CD4-positive, alpha-beta T cell treated with Interleukin-15 for 4 hours (primary cell): ENCODE measurements at regions not wholly inside any gene's neighbourhood (a gene's known extent, or its start where the extent isn't known, plus 50 kb on each side); places are given as distances from the start of the nearest gene placed in this dataset.

Source experiments
- DNase-seq: peaks from one replicate; pipeline ENCODE4 v3.0.0-alpha.2; 2020; ENCODE audit warnings: low spot score

DNA sequence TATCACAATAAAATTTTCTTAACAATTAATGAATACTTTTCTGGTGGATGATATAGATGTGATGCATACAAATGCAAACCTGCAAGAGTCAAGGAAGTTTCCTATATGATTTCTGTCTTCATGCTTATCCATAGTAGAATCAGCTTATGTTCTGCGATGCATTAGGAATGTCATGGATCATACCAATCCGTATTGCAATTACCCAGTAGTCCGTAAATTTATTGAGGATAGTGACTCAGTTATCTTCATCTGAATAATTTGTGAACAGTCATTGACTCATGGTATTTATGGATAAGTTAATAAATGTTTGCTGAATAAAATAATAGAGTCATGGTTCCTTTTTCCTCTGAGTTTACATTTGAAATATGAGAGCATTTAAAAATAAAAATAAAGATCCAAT is 483.4 kb downstream of the LRFN5 start:
- no peak for DNase-seq

DNA sequence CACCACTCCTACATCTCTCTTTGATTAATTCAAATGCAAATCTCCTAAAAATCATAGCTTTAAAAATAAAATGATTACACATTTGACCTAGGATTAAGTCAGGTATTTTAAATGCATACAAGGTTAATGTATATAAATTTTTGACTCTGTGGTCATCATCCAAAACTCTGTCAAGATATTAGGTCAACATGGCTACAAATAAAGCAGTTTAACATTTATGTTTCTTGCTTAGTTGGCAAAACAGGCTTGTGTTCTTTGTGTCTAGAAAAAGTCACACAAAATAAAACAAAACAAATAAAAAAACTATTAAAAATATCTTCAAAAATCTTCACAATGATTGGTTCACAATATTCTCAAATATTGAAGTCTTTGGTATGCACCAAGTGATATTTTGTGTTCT is 473.2 kb downstream of the LRFN5 start:
- no peak for DNase-seq

DNA sequence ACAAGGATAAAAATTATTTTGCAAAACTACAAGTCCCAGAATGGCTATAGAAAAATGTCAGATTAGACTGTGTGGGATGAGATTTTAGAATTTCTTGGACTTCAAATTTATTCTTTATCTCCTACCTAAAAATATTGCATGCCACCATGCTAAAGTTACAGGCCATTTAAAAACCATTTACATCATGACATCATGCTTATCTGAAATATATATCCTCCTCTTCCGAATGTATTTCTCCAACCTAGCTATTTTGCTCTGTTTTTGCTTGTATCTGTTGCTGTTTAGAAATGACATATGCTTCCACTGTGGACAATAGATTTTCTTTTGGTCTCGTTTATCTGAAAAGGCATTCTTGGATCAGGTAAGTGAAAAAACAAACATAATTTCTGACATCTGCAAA is 471.7 kb downstream of the LRFN5 start:
- DNase-seq, result no peak

DNA sequence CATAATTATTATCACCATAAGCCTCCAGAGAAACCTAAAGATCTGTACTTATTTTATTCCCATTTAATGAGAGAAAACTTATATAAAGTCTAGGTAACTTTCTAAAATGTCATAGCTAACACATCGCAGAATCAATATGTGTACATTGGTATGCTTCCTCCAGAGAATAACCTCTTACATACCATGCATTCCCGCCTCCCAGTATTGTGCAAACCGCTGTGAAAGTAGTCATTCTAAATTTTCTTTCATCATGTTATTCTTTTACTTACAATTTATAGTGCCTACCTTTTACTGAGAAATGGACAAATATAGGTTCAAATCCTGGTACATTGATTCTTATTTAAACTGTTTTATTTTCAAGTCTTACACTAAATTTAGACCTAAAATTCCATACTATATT is 463.4 kb downstream of the LRFN5 start:
- DNase-seq, result no peak

DNA sequence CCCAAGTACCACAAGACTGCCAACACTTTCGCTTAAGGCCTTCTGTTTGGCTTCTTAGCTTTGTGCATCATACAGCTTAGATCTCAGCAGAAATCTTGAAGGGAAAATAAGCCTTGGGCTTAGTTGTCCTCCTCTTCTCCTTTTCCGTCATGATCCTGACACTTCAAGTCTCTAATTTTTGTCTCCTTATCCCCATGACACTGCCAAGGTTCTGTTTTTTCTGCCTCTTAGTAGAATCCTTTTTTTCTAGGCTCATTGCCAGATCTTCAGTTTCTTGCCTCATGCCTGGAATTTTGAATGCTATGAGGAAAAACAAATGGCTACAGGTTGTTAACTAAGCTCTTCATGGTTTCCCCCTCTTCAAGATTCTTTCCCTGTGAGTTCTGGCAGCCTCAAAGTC is 450.4 kb downstream of the LRFN5 start:
- DNase-seq, result no peak

DNA sequence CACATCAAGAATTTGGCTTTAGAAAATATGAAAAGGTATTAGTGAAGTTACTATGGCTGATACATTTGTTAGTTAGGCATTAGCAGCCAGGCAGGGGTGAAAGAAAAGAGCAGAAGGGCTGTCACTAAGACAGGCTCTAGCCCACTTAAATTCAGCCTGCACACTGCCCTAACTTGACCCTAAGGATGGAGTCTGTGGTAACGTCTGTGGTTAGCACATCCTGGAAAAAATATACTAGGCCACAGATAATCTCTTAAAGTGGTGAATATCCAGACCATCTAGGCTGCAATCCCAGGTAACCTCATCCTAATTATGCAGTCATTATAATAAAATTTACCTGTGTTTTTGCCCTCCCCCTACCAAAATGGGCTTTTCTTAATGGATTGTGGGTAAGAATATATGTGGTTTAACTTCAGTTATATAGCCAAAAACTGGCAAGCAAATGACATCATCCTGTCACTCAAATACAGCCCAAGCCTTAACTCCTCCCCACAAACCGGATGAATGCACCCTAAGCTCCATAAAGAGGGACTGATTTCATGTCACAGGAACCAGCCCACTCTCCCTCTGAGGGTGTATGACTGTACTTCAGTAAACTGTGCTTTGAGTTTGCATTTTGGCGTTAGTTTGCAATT is 440.9 kb downstream of the LRFN5 start:
- no peak for DNase-seq

DNA sequence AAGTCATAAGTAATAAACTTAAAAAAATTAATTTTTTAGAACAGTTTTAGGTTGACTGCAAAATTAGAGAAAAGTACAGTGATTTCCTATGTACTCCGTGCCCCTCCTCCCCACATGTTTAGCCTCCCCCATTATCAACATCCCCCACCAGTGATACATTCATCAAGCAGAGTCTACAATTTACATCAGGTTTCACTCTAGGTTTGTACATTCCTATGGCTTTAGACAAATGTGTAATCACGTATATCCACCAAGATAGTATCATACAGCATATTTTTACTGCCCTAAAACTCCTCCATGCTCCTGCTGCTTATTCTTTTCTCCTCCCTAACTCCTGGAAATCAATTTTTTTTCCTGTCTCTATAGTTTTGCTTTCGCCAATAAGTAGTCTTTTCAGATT is 438.7 kb downstream of the LRFN5 start:
- no peak for DNase-seq

DNA sequence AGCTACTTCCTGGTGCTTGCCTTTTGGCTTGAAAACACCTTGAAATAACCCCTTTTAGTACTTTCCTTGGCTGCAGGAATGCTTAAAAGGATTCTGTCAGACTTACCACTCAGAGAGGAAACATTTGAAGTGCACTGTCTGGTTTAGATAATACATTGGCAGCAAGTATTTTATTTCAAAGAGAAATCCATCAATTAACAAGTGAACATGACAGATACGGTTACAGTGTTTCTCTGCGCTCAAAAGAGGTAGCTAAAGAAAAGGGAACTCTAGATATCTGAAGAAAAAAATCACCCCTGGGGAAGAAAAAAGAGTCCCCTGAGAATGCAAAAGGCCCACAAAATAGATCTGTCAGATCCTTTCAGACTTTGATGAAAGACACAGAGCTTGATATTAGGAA is 421.9 kb downstream of the LRFN5 start:
- no peak for DNase-seq

DNA sequence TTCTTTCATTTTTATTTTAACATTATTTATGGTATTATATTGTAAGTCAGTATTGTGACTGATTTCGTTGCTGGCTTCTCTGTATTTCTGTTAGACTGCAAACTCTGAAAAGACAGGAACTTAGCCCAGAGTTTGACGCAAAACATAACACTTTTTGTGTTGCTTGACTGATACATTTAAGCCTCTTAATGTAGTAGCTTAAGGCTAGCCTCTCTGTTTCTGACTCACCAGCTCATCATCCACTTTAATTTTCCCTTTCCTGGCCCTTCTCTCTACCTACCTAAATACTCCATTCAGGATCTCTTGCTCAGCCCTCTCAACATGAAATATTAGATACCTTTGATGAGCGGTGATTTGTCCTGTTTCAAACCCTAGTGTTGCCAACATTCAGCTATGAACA is 420.6 kb downstream of the LRFN5 start:
- DNase-seq, result no peak

DNA sequence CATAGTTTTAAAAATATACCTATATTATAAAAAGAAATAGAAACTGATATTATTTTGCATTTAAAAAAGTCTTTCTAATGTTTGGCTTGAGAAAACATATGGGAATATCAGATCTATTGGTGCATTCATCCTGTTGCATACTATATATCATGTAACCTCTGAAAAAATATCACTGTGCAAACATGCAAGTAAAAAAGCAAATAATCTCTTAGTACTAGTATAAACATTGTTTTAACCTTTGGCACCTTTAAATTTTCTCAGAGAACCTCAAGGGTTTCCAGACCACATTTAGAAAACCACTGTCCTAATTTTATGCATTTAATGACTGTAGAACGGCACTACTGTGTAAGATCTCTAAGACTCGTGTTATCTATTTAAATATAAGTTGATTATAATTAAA is 416.8 kb downstream of the LRFN5 start:
- no peak for DNase-seq

DNA sequence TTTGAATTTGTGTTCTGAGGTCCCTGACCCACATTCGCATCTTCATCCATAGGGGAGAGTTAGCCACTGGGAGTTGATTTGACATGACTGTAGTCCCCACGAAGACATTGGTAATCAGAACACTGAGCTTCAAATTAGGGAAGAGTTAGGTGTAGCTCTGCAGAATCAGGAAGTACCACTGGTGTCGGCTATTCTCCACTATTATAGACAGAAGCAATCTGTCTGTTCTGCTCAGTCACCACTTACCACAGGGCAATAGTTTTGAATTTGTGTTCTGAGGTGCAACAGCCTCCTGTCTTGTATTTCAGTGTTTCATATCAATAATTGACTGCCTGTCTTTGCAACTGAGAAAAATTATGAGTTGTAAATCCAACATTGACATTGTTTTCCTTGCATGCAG is 407.6 kb downstream of the LRFN5 start:
- DNase-seq, result no peak

DNA sequence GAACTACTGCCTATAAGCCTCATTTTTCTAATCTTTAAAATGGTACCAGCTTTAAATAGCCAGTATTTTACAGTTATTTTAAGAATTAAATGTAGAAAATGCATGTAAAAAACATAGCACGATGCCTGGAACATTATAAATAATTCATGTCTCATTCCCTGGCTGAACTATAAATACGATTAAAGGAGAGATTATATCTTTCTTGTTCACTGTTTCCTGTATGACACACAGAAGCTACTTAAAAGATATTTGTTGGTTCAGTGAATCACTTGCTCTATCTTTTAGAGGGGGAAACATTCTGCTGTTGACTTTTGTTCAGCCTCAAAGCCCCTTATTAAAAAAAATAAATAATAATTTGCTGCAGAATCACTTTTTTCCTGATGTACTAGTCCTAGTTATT is 406.9 kb downstream of the LRFN5 start:
- DNase-seq, result no peak

DNA sequence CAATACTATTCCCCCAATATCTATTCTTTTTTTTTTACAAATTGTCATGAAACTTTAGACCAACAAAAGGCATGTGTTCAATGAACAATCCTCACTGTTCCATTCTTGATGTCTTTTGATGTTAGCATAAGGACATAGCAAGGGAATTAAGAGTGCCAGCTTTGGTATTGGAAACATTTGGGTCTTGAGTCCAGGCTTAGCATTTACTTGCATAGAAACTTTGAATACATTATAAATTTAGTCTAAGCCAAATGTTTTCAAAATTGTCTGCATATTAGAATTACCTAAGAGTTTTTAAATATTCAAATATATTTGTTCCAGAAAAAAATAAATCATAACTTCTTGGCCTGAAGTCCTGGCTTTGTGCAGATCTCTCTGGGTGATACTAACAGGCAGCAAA is 406.5 kb downstream of the LRFN5 start:
- no peak for DNase-seq

DNA sequence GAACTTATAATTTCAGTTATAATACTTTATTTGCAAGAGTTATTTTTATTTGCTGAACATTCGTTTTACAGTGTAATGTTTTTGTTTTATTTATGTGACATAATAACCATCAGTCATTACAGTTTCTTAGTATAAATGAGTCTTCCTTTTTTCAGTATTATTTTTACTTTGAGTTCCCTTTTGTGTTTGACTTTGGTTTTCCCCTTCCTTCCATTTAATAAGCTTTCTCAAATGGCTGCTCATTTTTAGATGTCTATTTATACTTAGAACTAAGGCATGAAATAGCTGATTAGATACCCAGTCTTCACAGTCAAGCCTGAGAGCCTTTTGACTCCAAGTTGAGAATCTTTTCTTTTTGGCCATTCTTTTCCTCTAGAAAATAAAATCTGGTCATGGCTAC is 404.5 kb downstream of the LRFN5 start:
- DNase-seq, result no peak

DNA sequence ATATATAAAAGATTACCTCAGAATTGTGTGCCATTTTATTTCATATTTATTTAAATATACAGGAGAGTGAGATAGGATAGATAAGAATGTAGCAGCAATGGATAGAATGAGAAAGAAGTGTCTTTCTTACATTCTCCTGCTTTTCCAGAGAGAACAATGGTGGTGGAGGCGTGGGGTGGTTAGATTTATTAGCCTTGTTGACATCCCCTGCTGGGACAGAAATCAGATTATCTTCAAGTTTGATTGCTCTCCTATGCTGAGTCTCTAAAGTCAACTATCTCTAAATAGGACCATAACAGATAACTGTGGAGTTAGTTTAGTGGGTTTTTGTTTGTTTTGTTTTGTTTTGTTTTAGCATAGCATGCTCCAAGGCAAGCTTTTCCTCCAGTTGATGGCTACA is 397.6 kb downstream of the LRFN5 start:
- no peak for DNase-seq

DNA sequence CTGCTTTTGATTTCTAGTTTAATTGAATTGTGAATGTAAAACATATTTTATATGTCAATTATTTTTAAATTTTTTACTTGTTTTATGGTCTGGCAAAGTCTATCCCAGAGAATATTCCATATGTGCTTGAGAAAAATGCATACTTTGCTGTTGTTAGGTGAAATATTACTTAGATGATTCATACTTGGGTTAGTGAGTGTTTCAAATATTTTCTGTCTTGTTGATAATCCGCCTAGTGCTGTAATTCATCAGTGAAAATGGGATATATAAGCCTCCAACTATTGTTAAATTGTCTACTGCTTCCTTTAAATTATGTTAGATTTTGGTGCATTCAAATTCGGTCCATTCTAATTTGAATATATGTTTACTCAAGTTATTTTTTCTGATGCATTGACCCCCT is 395.5 kb downstream of the LRFN5 start:
- DNase-seq, result no peak

DNA sequence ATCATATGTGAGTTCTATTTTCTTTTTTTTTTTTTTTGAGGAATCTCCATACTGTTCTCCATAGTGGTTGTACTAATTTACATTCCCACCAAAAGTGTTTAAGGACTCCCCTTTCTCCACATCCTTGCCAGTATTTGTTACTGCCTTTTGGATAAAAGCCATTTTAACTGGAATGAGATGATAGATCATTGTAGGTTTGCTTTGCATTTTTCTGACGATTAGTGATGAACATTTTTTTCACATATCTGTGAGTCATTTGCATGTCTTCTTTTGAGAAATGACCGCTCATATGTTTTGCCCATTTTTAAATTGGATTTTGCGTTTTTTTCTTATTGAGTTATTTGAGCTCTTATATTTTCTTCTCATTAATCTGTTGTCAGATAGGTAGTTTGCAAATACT is 394.8 kb downstream of the LRFN5 start:
- DNase-seq, result no peak

DNA sequence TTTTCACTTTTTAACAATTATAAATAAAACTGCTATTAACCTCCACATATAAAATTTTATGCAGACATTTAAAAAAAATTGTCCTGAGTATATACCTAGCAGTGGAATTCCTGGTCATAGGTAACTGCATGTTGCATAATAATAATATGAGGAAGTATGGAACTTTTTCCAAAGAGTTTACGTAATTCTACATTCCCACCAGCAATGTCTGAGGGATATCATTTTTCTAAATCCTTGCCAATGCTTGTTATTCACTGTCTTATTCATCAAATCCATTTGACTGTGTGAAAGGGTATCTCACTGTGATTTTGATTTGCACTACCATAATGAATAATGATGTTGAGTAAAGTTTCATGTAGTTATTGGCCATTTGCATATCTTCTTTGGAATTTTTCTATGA is 393.8 kb downstream of the LRFN5 start:
- no peak for DNase-seq

DNA sequence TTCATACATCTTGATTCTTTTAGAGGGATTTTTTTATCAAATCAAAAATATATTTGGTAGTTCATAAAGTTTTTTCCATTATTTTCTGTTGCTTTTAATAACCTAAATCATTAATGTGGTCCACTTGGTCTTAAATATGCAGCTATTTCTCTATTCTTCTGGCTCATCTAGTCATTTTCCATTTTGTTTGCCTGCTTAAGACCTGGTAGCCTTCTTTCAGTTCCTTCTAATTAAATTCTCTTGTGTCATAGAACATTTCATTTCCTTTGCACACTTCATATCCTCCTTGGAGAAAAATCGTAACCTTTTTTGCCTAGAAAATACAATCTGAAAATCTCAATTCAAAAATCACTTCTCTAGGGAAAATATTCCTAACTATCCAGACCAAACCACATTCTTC is 387.0 kb downstream of the LRFN5 start:
- no peak for DNase-seq

DNA sequence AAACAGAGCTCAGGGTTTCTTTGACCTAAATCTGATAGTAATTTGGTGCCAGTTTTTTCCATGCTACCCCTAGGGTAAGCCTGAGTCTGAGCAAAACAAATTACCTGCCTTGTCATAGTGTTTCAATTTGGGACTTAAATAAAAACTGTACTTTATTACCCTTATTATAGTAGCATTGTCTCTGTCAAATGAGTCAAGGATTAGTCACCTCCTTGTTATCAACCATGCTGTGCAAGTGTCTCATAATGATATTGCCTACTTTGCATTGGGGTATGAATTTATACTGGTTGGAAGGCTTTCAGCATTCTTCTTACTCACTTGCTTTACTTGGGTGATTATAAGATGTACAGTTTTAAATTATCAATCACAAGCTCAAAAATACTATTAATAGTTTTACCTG is 380.0 kb downstream of the LRFN5 start:
- DNase-seq, result no peak

DNA sequence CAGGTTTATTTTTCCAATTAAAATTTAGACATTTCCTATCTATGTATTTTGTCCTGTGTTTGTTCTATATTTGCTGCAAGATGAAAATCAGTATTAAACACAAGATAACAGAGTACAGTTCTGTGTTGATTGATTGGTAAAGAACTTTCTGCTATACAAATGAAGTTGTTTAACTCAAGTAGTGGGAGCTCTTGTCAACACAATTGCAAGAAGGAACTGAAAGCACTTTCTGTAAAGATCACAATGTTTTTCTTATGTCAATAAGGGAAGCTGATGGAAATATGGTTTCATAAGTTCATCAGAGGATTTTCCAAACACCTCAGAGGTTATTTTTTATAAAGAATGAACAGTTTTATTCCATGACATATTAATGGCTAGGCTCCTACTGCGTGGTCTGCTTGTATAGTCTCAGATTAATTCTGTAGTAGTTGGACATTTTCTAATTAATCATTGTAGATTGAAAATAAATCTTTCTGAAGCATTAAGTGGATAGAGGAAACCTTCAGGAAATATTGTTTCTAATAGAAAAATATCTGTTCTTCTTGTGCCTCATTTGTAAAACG is 379.5 kb downstream of the LRFN5 start:
- no peak for DNase-seq

DNA sequence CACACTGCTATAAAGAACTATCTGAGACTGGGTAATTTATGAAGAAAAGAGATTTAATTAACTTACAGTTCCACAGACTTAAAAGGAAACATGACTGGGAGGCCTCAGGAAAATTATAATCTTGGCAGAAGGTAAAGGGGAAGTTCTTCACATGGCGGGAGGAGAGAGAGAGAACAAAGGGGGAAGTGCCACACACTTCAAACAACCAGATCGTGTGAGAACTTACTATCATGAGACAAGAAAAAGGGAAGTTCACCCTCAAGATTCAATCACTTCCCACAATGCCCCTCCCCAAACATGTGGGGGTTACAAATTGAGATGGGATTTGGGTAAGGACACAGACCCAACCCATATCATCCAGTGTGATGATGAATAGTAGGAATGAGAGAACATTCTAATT is 366.5 kb downstream of the LRFN5 start:
- DNase-seq, result no peak

DNA sequence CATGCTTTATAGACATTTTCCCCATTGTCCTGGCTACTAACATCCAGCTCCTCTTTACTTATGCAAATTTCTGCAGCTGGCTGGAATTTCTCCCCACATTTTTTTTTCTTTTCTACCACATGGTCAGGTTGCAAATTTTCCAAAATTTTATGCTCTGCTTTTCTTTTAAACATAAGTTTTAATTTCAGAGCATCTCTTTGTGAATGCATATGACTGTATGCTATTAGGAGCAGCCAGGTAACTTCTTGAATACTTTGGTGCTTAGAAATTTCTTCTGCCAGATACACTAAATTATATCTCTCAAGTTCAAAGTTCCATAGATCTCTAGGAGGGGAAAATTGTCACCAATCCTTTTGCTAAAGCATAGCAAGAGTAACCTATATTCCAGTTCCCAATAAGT is 365.9 kb downstream of the LRFN5 start:
- no peak for DNase-seq

DNA sequence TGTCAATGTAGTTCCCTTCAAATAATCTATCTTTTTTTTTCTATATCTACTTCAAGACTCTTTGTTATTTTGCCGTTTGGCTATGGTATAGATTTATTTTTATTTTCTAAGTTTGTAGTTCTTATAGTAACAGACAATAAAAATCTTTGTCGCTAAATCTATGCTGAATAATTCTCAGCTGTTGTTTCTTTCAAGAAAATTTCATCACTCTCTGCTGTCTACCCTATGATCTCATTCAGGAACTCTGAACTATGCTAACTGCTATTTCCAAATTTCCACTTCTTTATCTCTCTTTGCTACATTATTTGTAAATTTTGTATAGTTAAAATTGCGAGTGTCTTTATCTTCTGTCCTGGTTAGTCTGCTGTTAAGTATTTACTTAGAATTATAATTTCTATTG is 353.6 kb downstream of the LRFN5 start:
- DNase-seq, result no peak

DNA sequence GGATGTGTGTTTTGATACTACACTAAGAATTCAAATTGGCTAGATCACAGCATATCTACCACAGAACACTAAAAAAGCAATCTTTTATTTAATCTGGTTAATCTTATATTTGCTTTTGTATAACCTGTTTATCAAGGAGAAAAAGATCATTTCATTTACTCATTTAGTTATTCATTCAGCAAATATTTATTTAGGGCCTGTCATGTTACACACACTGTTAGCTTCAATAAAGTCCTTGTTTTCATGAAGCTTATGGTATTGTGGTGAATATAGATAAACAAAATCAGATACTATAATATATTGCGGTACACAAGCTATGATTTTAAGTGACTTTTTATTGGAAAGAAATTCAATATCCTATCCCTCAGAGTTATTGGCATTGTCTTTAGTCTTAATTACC is 350.8 kb downstream of the LRFN5 start:
- no peak for DNase-seq
